ENCODE measurements at regions not wholly inside any gene's neighbourhood (a gene's known extent, or its start where the extent isn't known, plus 50 kb on each side); places are given as distances from the start of the nearest gene placed in this dataset.
A peak's percentile ranks its signal among the peaks of the same experiment; 100 is the strongest.

- no peak for DNase-seq (ENCODE audit: low read depth)
- H3K4me3 ChIP-seq (ENCODE audit: control insufficient read depth, low read depth, low read length), result no peak overlapping the region
- TF ChIP-seq CTCF (conservative IDR thresholded peaks at IDR 0.05; ENCODE audit: control insufficient read depth, insufficient read depth, low read depth, low read length), result no peak
These were observed 1882.6 kb downstream of the PCDH9 start for GRCh38 chr13:65347420-65348030.

- TF ChIP-seq CTCF (conservative IDR thresholded peaks at IDR 0.05; ENCODE audit: control insufficient read depth, insufficient read depth, low read depth, low read length), result no peak
- DNase-seq (ENCODE audit: low read depth), result no peak
These were observed 1886.1 kb downstream of the PCDH9 start for GRCh38 chr13:65343898-65344663.

GRCh38 chr13:65342541-65343337 lies 1887.4 kb downstream of the PCDH9 start:
- no peak for TF ChIP-seq CTCF (conservative IDR thresholded peaks at IDR 0.05; ENCODE audit: control insufficient read depth, insufficient read depth, low read depth, low read length)
- no peak overlapping the region for H3K4me3 ChIP-seq (ENCODE audit: control insufficient read depth, low read depth, low read length)
- DNase-seq (ENCODE audit: low read depth), result no peak

More at GRCh38 chr13:65343898-65344663, 1886.1 kb downstream of the PCDH9 start:
- H3K4me3 ChIP-seq (ENCODE audit: control insufficient read depth, low read depth, low read length), result no peak overlapping the region

- no peak overlapping the region for H3K4me3 ChIP-seq (ENCODE audit: control insufficient read depth, low read depth, low read length)
- DNase-seq (ENCODE audit: low read depth), result no peak
- no peak for TF ChIP-seq CTCF (conservative IDR thresholded peaks at IDR 0.05; ENCODE audit: control insufficient read depth, insufficient read depth, low read depth, low read length)
These were observed 1890.9 kb downstream of the PCDH9 start for GRCh38 chr13:65339241-65339640.

- no peak overlapping the region for H3K4me3 ChIP-seq (ENCODE audit: control insufficient read depth, low read depth, low read length)
- no peak for TF ChIP-seq CTCF (conservative IDR thresholded peaks at IDR 0.05; ENCODE audit: control insufficient read depth, insufficient read depth, low read depth, low read length)
- peak; percentile 3 for DNase-seq (ENCODE audit: low read depth)
These were observed 1893.2 kb downstream of the PCDH9 start for GRCh38 chr13:65336916-65337315.

- TF ChIP-seq CTCF (conservative IDR thresholded peaks at IDR 0.05; ENCODE audit: control insufficient read depth, insufficient read depth, low read depth, low read length), result no peak
- no peak for DNase-seq (ENCODE audit: low read depth)
These were observed 1893.9 kb downstream of the PCDH9 start for GRCh38 chr13:65336087-65336749.

More at GRCh38 chr13:65336087-65336749, 1893.9 kb downstream of the PCDH9 start:
- H3K4me3 ChIP-seq (ENCODE audit: control insufficient read depth, low read depth, low read length), result no peak overlapping the region

All from fibroblast of mammary gland (primary cell).